Upper lobe of left lung (tissue), 6 donors: ENCODE measurements at regions not wholly inside any gene's neighbourhood (a gene's known extent, or its start where the extent isn't known, plus 50 kb on each side); places are given as distances from the start of the nearest gene placed in this dataset.

ENCODE experiments used
- ATAC-seq, 2 donors: fragments of 200-7000 bp; cut with Tn5 transposase; one replicate each; pipeline ENCODE4 v1.9.1; 2022; ENCODE audit warnings: mild to moderate bottlenecking in 2 of 2, moderate library complexity in 2 of 2; ENCODE audit not compliant: low FRiP score in 2 of 2
- DNase-seq, 2 donors: peaks; one replicate each; pipeline ENCODE4 v3.0.0-alpha.2; 2019 to 2020
- H3K27ac ChIP-seq, 4 donors: fragments of 200-600 bp; sonication (generic); one replicate each; pipeline ENCODE4 v1.5.1; 2016 to 2019
- H3K27me3 ChIP-seq, 4 donors: fragments of 200-600 bp; sonication (generic); one replicate each; pipeline ENCODE4 v1.5.1; 2017 to 2019
- H3K36me3 ChIP-seq, 4 donors: fragments of 200-600 bp; sonication (generic); one replicate each; pipeline ENCODE4 v1.5.1; 2016 to 2019
- H3K4me1 ChIP-seq, 4 donors: fragments of 200-600 bp; sonication (generic); one replicate each; pipeline ENCODE4 v1.5.1; 2018 to 2019
- H3K4me3 ChIP-seq, 4 donors: fragments of 200-600 bp; sonication (generic); one replicate each; pipeline ENCODE4 v1.5.1; 2017 to 2019; ENCODE audit warnings: mild to moderate bottlenecking in 2 of 4, moderate library complexity in 1 of 4
- H3K9me3 ChIP-seq, 4 donors: fragments of 200-600 bp; sonication (generic); one replicate each; pipeline ENCODE4 v1.5.1; 2018 to 2019
- CTCF ChIP-seq, 6 experiments: fragments of 450-650 bp in 4 of 6; fragments of 200-600 bp in 2 of 6; sonication (generic) in 2 of 6; IDR thresholded peaks; one replicate each; pipeline ENCODE4 v1.5.1; 2016 to 2019; ENCODE audit warnings: antibody characterized with exemption in 6 of 6
- EP300 ChIP-seq, 4 donors: sonication (generic); formaldehyde crosslinking; IDR thresholded peaks; one replicate each; pipeline ENCODE4 v1.5.1; 2017; ENCODE audit warnings: antibody characterized with exemption in 4 of 4, control low read depth in 2 of 4
- POLR2A ChIP-seq, 4 donors: fragments of 450-650 bp; IDR thresholded peaks; one replicate each; pipeline ENCODE4 v1.5.1; 2016 to 2017; ENCODE audit warnings: antibody characterized with exemption in 4 of 4, mild to moderate bottlenecking in 2 of 4
- POLR2AphosphoS5 ChIP-seq, 2 donors: sonication (generic); formaldehyde crosslinking; IDR thresholded peaks; one replicate each; pipeline ENCODE4 v1.5.1; 2017; ENCODE audit warnings: antibody characterized with exemption in 2 of 2
- WGBS, 2 donors: methylation state at CpG; one replicate each; pipeline ENCODE4 v1.1.5; 2017 to 2018; 5-methylcytosine and 5-hydroxymethylcytosine counted together
- donor health status: DM: no; HTN: no; CAD: no; lungs with moderate emphysema.
- donor health status: DM: no; HTN: yes; CAD: no; lungs with severe emphysema.

- no peaks in the 10 kb centered on the region for H3K9me3 ChIP-seq
- no peaks in the 10 kb centered on the region for H3K27me3 ChIP-seq
- ATAC-seq (peak in 1 of 2 donors; percentile 52), DNase-seq (peak; percentile 39 to 72)
- peaks cover 0 to 9% (median 5%) of the 10 kb centered on the region in 4 donors for H3K4me1 ChIP-seq
- no peak overlapping the region for H3K27ac ChIP-seq
- TF ChIP-seq POLR2AphosphoS5 (IDR thresholded peaks at IDR 0.05) (no peak), POLR2A (IDR thresholded peaks at IDR 0.05) (no peak), EP300 (IDR thresholded peaks at IDR 0.05) (no peak), CTCF (IDR thresholded peaks at IDR 0.05) (no peak)
- WGBS, 2 donors, result 16 to 60% methylated on average over 2 to 11 of the region's 16 CpGs
- no peak overlapping the region for H3K4me3 ChIP-seq
- H3K36me3 ChIP-seq, result no peaks in the 10 kb centered on the region
These were observed 142.2 kb downstream of the EMX2 start for GRCh38 chr10:117684672-117685211.

GRCh38 chr10:117685431-117685830, 142.9 kb downstream of the EMX2 start:
- 56 to 58% methylated on average over 2 to 3 of the region's 3 CpGs for WGBS, 2 donors
- no peaks in the 10 kb centered on the region for H3K9me3 ChIP-seq
- H3K27me3 ChIP-seq, result no peaks in the 10 kb centered on the region
- ATAC-seq, result no peak
- H3K4me1 ChIP-seq, result peaks cover 0 to 9% (median 5%) of the 10 kb centered on the region in 4 donors
- no peak overlapping the region for H3K4me3 ChIP-seq
- H3K27ac ChIP-seq, result no peak overlapping the region
- H3K36me3 ChIP-seq, result no peaks in the 10 kb centered on the region
- DNase-seq, result no peak
- TF ChIP-seq EP300 (IDR thresholded peaks at IDR 0.05) (no peak), POLR2A (IDR thresholded peaks at IDR 0.05) (no peak), POLR2AphosphoS5 (IDR thresholded peaks at IDR 0.05) (no peak), CTCF (IDR thresholded peaks at IDR 0.05) (no peak)

GRCh38 chr10:117686606-117687005, 144.1 kb downstream of the EMX2 start:
- Histone ChIP-seq H3K4me3 (no peak overlapping the region), H3K36me3 (no peaks in the 10 kb centered on the region), H3K27ac (no peak overlapping the region), H3K27me3 (no peaks in the 10 kb centered on the region), H3K9me3 (no peaks in the 10 kb centered on the region), H3K4me1 (peaks cover 0 to 9% (median 5%) of the 10 kb centered on the region in 4 donors)
- DNase-seq, result no peak
- ATAC-seq, result no peak
- 65 to 80% methylated on average over 4 of the region's 4 CpGs for WGBS, 2 donors
- no peak for TF ChIP-seq EP300 (IDR thresholded peaks at IDR 0.05)
- TF ChIP-seq POLR2A (IDR thresholded peaks at IDR 0.05), result no peak
- no peak for TF ChIP-seq CTCF (IDR thresholded peaks at IDR 0.05)

GRCh38 chr10:117688358-117688757, 145.8 kb downstream of the EMX2 start:
- TF ChIP-seq EP300 (IDR thresholded peaks at IDR 0.05) (no peak), CTCF (IDR thresholded peaks at IDR 0.05) (no peak), POLR2AphosphoS5 (IDR thresholded peaks at IDR 0.05) (no peak), POLR2A (IDR thresholded peaks at IDR 0.05) (no peak)
- WGBS, 2 donors, result 37 to 51% methylated on average over 3 of the region's 3 CpGs
- no peaks in the 10 kb centered on the region for H3K27me3 ChIP-seq

GRCh38 chr10:117689566-117689965, 147.0 kb downstream of the EMX2 start:
- Histone ChIP-seq H3K9me3 (no peaks in the 10 kb centered on the region), H3K4me1 (peaks cover 0 to 7% (median 3%) of the 10 kb centered on the region in 4 donors), H3K4me3 (no peak overlapping the region), H3K27me3 (no peaks in the 10 kb centered on the region), H3K36me3 (no peaks in the 10 kb centered on the region), H3K27ac (no peak overlapping the region)
- 65 to 72% methylated on average over 5 of the region's 5 CpGs for WGBS, 2 donors
- DNase-seq (no peak), ATAC-seq (no peak)
- TF ChIP-seq POLR2AphosphoS5 (IDR thresholded peaks at IDR 0.05) (no peak), EP300 (IDR thresholded peaks at IDR 0.05) (no peak), POLR2A (IDR thresholded peaks at IDR 0.05) (no peak), CTCF (IDR thresholded peaks at IDR 0.05) (no peak)

More at GRCh38 chr10:117688358-117688757, 145.8 kb downstream of the EMX2 start:
- Histone ChIP-seq H3K4me1 (peaks cover 0 to 9% (median 5%) of the 10 kb centered on the region in 4 donors), H3K27ac (no peak overlapping the region), H3K36me3 (no peaks in the 10 kb centered on the region), H3K9me3 (no peaks in the 10 kb centered on the region), H3K4me3 (no peak overlapping the region)
- ATAC-seq (no peak), DNase-seq (no peak)
